GM21529 (cell line): ENCODE measurements at regions not wholly inside any gene's neighbourhood (a gene's known extent, or its start where the extent isn't known, plus 50 kb on each side); places are given as distances from the start of the nearest gene placed in this dataset.
"Not testable (repeated sequence)": the region's sequence is repeated elsewhere in the genome, so short reads cannot be mapped to it uniquely, and the experiment has no call there.

ENCODE experiments used
- ATAC-seq: cut with Tn5 transposase; IDR thresholded peaks from one replicate; pipeline ENCODE4 v1.9.1; 2021; ENCODE audit not compliant: unreplicated experiment

GRCh38 chr2:12870692-12871091 lies 154.0 kb downstream of the TRIB2 start:
- no peak for ATAC-seq

GRCh38 chr2:12871694-12872315 lies 155.1 kb downstream of the TRIB2 start:
- ATAC-seq = no peak

- ATAC-seq = no peak
Measured at GRCh38 chr2:12877761-12878160, 161.0 kb downstream of the TRIB2 start.

DNA sequence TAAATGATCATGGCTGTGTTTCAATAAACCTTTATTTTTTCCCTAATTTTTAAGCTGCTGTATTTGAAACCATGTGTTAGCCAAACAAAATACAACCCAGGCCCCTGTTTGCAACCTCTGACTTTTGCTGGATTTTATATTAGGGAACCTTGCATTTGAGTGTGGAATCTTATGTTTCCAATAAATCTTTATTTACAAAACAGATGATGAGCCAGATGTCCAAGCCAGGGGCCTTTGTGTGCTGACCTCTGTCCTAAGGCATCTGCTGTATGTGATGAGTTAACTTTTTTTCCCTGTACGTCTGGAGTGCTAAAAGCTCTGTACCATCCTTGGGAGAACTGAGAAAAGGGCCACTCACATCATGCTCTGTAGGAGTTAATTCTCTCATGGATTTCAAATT lies 162.9 kb downstream of the TRIB2 start:
- ATAC-seq = no peak

DNA sequence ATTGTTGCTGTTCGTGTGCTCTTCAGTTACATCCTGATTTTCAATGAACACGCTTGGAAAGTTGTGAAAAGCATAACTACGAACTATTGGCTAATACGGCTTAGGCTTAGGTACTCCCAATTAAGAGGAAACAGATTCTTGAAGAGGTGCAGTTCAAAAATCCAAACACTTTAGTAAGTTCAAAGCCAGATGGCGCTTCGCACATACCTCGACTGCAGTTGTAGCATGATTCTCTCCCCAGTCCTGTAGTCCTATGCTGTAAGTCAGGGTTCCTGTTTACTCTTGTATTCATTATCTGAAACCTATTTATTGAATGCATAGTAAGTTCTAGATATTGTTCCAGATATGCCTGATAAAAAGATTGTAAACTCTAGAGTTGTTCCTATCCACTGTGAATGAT lies 165.2 kb downstream of the TRIB2 start:
- no peak for ATAC-seq

GRCh38 chr2:12882393-12882792 lies 165.7 kb downstream of the TRIB2 start:
- no peak for ATAC-seq

DNA sequence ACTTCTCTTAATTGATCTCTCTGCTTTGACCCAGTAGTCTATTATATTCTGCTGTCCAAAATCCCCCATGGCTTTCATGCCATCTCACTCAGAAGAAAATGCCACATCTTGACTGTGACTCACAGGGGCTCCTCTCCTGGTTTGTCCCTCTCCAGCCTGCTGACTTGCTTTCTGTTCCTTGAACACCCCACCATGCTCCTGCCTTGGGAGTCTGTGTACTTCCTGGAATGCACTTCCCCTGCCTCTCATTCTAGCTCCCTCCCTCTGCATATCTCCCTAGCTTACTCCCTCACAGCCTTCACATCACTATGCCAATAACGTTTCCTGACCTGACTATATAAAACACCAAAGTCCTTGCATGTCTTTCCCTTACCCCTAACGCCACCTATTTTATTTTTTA lies 167.2 kb downstream of the TRIB2 start:
- no peak for ATAC-seq

- no peak for ATAC-seq
Measured at GRCh38 chr2:12884713-12885282, 168.1 kb downstream of the TRIB2 start.

DNA sequence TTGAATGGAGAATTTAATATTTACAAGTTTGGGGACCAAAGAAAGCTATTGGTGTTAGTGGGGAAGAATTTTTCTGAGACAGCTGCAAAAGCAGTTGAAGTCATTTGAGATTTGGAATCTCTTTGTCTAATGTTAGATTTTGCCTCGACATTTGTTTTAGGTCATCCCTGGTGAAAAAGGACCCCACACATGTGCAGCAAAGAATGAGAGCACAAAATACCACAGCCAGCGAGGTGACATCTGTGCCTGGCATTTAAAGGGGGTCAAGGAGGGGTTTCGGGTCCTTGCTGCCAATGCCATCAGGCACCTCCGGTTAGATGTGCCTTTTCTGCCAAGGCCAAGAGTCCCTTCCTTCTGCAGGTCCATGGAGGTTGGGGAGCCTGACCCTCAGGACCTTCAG lies 173.3 kb downstream of the TRIB2 start:
- no peak for ATAC-seq

- ATAC-seq = no peak
Measured at GRCh38 chr2:12890481-12890991, 173.8 kb downstream of the TRIB2 start.

DNA sequence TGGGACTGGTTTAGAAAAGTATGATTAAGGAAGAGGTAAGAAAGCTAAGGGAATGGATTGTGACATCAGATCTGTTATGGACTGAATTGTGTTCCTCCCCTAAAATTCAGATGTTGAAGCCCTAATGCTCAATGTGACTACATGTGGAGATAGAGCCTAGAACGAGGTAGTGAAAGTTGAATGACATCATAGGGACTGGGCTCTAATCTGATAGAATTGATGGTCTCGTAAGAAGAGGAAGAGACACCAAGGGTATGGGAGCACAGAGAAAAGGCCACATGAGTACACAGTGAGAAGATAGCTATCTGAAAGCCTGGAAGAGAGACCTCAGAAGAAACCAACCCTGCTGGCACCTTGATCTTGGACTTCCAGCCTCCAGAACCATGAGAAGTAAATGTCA lies 178.3 kb downstream of the TRIB2 start:
- ATAC-seq = no peak

DNA sequence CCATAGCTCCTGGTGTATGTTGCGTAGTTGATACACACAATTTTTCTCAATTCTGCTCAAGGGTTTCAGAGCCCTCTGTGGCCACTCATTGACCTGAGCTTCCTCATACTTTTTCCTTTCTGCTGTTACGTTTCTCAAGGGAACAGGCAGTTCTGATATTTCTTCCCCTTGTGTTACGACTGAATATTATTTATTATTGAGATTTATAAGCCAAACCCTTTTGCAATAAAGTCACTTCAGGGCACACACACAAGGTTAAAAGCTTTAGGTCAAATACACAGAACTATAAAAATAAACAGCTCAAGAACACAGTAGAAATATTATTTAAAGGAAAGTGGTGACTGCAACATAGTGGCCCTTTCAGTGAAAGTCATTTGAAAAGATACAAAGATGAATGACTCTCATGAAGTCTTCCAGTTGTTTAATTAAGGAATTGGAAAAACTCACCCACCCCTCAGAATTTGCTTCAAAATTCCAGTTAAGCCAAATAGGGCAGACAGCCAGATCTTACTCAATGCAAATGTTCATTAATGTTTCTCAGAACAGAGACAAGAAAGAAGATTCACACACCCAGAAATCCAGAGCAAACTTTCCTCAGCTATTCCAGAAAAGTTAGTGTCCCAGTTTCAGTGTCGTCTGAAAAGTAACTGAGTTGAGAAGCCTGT lies 179.7 kb downstream of the TRIB2 start:
- ATAC-seq = no peak

GRCh38 chr2:12897181-12897580 lies 180.4 kb downstream of the TRIB2 start:
- no peak for ATAC-seq

GRCh38 chr2:12903272-12903671 lies 186.5 kb downstream of the TRIB2 start:
- no peak for ATAC-seq

- ATAC-seq = no peak
Measured at GRCh38 chr2:12910431-12910830, 193.7 kb downstream of the TRIB2 start.

- no peak for ATAC-seq
Measured at GRCh38 chr2:12915787-12916186, 199.1 kb downstream of the TRIB2 start.

DNA sequence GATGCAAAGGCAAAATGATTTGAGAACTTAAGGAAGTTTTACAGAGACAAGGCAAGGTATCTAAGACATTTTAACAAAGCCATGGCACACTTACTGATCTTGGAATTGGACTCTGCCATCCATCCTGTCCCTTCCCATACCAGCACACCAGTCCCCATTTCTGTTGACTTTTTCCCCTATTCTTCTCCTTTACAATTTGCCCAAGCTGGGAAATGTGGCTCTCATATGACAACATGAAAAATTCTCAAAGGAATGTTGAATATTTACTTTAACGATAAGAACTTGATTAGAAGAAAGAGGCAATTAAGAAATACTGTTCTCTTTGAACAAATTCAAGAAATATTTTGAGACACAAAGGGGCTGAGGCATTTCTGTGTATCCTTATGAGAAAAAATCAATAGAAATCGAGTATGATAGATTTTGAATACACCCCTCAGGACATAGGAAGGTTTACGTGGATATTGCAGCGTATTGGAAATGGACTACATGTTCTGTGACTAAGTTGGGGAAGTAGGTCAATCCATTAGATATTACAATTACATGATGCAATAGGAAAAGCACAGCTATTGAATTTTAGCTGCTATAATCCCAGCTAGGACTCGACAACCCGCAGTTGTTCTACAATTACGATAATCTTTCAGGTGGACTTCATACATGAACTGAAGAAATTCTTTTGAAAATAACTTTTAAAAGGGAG lies 201.6 kb downstream of the TRIB2 start:
- no peak for ATAC-seq

- no peak for ATAC-seq
Measured at GRCh38 chr2:12918835-12919445, 202.2 kb downstream of the TRIB2 start.

DNA sequence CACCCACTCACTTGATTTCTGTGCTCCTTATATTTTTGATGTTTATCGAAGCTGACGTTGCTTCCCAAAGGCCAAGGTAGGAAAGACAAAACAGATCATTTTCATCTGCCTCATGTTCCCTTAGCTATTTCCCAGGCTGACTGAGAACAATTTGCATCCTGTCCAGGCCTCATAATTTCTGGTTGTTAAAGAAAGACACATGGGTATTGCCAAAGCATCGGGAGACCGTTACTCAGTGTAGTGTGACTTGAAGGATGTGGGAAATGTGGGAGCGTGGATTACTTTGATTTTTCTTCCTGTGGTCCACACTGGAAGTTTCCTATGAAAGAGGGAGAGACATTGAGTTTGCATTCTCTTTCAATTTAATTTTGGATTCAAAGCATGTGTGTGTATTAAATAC lies 204.6 kb downstream of the TRIB2 start:
- no peak for ATAC-seq

- ATAC-seq = no peak
Measured at GRCh38 chr2:12923907-12924610, 207.3 kb downstream of the TRIB2 start.

DNA sequence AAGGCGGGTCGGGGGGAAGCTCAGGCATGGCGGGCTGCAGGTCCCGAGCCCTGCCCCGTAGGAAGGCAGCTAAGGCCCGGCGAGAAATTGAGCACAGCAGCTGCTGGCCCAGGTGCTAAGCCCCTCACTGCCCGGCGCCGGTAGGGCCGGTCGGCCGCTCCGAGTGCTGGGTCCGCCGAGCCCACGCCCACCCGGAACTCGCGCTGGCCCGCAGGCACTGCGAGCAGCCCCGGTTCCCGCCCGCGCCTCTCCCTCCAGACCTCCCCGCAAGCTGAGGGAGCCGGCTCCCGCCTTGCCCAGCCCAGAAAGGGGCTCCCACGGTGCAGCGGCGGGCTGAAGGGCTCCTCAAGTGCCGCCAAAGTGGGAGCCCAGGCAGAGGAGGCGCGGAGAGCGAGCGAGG lies 209.9 kb downstream of the TRIB2 start:
- ATAC-seq = not testable (repeated sequence)
